HG03460 (cell line): ENCODE measurements at regions not wholly inside any gene's neighbourhood (a gene's known extent, or its start where the extent isn't known, plus 50 kb on each side); places are given as distances from the start of the nearest gene placed in this dataset.

Experiments used
- ATAC-seq: cut with Tn5 transposase; IDR thresholded peaks from one replicate; pipeline ENCODE4 v1.9.1; 2021; ENCODE audit not compliant: unreplicated experiment

GRCh38 chrX:124984140-124984813 is 335.4 kb upstream of the TEX13C start:
- ATAC-seq, result no peak

GRCh38 chrX:124986284-124986683 is 333.4 kb upstream of the TEX13C start:
- ATAC-seq, result no peak

GRCh38 chrX:124993735-124994134 is 325.9 kb upstream of the TEX13C start:
- ATAC-seq, result no peak

GRCh38 chrX:124994404-124994803 is 325.3 kb upstream of the TEX13C start:
- no peak for ATAC-seq

GRCh38 chrX:125003746-125004446 is 315.8 kb upstream of the TEX13C start:
- no peak for ATAC-seq

GRCh38 chrX:125004799-125005198 is 314.9 kb upstream of the TEX13C start:
- ATAC-seq, result no peak

- no peak for ATAC-seq
These were observed 313.8 kb upstream of the TEX13C start for GRCh38 chrX:125005863-125006262.

GRCh38 chrX:125006704-125007103 is 313.0 kb upstream of the TEX13C start:
- no peak for ATAC-seq

- ATAC-seq, result no peak
These were observed 307.1 kb upstream of the TEX13C start for GRCh38 chrX:125012585-125012984.

- ATAC-seq, result no peak
These were observed 290.5 kb upstream of the TEX13C start for GRCh38 chrX:125029131-125029530.
